T1000 (cell line): ENCODE measurements at regions not wholly inside any gene's neighbourhood (a gene's known extent, or its start where the extent isn't known, plus 50 kb on each side); places are given as distances from the start of the nearest gene placed in this dataset.
"Not testable (repeated sequence)": the region's sequence is repeated elsewhere in the genome, so short reads cannot be mapped to it uniquely, and the experiment has no call there.

ENCODE experiments used
- DNase-seq: peaks from one replicate; lab custom pipeline; 2025; ENCODE audit warnings: mixed read lengths; lab: John Stamatoyannopoulos, UW

DNA sequence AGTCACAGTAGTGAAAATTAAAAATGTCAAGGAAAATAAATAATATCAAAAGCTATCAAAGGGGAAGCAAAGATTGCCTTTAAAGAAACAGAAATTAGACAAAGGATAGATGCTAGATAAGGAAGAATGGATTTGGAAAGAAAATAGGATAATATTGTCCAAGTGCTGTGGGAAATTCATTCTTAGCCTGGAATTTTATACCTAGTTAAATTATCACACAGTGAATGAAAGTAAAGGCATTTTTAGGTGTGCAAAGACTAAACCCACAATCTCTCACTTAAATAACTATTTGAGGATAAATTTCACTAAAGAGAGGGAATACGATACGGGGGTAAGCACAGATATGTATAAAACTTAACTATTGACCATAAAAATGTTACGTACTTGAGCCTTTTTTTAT lies 511.1 kb downstream of the TMEM135 start:
- DNase-seq: no peak

DNA sequence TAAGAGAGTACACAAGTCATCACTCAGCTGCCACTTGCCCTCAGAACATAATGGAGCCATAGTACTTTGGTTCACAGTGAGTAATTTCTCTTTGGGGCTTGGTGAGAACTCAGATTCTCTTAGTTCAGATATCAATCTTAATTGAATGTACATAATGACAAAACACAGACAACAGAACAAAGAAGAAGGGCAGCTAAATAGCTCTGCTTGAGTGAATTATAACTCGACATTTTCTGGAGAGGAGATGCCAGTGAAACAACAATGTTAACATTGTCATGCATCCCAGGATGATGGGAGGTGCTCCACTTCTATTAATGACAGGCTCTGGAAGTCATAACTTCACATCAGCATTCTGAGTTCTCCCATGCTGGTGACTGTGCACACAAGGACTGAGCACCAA lies 508.1 kb downstream of the TMEM135 start:
- DNase-seq: no peak

DNA sequence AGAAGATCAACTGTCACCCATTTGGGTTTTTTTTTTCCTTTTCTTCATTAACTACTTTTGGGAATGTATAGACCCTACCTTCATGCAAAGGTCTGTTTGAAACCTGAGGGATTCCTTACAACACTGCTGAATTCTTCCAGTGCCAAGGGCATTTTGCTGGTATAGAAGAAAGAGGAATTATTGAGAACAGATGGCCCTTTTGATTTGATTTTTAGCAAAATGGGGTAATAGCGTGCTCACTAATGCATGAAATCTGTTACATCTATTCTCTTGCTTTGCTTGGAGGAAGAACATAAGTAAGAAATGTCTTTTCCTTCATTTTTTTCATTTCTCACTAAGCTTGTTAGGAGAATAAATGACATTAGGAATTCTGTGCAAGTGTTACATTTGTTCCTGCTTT lies 501.9 kb downstream of the TMEM135 start:
- no peak for DNase-seq

DNA sequence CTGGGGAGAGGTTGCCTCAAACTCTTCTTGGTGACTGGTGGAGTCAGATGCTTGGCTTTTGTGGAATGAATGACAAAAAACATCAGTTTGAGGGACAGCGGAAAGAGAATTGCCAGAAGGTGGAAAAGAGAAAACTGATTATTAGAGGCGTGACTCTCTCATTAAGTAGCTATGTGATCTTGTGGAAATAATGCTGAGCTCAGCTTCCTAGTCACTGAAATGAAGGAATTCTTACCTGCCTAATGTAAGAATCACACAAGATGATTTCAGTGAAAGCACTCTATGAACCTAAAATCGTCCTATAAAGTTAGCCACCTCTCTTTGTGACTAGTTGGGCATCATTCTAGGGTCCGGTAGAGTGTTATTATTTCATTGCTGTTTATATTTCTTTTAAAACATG lies 498.8 kb downstream of the TMEM135 start:
- no peak for DNase-seq

DNA sequence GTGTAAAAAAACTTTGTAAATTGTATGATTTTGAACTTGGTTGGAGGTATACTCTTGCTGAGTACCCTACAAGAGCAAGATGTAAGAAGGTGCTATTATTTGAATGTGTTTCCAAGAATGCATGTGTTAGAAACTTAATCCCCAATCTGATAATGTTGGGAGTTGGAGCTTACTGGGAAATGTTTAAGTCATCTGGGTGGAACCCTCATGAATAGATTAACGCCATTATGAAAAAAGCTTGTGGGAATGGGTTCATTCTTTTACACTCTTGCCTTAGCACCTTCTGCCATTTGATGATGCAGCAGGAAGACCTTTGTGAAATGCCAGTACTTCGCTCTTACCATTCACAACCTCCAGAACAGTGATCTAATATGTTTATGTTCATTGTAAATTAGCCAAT lies 498.3 kb downstream of the TMEM135 start:
- DNase-seq: no peak

DNA sequence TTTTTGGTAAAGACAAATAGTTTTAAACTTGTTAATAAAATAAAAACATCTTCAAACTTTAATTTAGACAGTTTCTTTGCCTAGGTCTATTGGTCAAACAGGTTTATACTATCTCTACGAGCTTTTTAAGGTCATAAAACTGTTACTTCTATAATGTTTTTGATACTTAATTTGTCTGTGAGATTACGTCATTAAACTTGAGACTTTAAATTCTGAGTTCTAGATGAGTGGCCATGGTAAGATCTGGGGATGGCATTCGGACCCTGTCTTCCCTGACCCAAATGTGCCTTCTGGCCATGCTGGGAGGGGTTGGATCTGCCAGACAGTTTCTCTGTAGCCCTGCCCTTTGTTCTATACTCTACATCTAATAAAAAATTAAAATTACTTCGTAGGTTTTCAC lies 497.8 kb downstream of the TMEM135 start:
- DNase-seq: no peak

DNA sequence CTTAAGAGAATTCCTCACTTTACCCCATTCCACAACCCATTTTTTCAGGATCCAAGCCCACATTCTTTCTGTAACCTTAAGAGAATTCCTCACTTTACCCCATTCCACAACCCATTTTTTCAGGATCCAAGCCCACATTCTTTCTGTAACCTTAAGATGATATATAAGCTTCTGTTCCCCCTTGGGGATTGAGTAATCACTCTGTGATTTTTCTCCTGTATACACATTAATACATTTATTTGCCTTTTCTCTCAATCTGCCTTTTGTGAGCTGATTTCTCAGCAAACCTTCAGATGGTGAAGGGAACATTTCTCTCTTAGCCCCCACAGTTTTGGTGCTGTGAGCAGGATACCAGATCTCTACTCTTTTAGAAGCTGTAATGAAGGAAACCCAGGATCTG lies 494.1 kb downstream of the TMEM135 start:
- not testable (repeated sequence) for DNase-seq

DNA sequence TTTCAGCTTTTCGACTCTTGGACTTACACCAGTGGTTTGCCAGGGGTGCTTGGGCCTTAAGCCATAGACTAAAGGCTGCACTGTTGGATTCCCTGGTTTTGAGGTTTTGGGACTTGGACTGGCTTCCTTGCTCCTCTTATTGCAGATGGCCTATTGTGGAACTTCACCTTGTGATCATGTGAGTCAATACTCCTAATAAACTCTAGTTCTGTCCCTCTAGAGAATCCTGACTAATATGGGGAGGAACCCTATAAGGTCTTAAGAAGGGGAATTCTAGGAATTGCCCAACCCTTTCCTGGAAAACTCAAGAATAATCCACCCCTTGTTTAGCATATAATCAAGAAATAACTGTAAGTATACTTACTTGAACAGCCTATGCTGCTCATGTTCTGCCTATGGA lies 491.8 kb downstream of the TMEM135 start:
- no peak for DNase-seq

DNA sequence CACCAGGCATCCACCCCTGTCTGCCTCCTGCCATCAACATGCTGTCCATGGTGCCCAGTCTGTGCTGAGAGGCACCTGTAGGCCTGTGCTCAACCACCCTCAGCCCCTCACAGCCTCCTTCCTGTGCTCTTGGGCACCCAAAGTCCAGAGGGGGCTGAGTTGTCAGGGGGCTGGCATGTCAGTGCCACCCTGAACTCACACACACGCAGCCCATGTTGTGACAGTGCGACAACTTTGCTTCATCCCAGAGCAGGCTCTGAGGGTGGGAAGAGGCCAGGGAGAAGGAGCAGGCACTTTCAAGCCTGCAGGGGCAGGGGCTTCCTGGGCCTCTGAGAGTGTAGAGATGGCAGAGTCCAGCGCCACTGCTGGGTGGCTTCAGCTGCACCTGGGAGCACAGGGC lies 491.0 kb downstream of the TMEM135 start:
- DNase-seq: no peak

DNA sequence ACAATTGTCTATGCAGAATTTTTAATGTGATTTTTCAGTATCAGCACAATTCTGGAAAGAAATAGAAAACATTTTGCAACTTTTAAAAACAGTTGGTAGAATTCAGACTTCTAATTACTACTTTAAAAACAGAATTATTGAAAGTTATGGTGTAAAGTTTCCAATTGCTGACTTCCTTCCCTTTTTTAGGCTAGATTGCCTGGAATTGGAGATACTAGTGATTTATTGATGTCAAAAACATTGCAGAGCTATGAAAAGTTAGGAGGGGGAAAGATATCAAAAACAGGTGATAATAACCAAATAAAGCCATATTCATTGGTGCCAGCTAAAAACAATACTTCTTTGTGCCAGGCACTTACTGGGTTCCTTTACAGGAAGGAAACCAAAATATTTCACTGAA lies 485.5 kb downstream of the TMEM135 start:
- DNase-seq: no peak

DNA sequence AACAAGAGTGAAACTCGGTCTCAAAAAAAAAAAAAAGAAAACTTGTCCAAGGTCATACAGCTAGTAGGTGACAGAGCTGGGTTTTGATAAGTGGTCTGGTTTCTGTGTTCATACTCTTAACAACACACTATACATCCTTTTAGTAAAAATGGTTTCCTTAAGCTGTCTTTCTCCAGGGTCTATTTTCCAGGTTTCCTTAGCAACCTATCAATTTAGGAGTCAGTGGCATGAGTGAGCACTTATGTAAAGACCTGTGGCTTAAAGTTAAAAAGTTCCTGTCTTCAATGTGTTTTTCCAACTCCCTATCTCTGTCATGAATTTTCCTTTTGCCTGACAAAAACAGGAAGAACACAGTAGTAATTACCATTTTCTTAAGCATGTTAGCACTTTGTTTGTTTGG lies 480.5 kb downstream of the TMEM135 start:
- no peak for DNase-seq

DNA sequence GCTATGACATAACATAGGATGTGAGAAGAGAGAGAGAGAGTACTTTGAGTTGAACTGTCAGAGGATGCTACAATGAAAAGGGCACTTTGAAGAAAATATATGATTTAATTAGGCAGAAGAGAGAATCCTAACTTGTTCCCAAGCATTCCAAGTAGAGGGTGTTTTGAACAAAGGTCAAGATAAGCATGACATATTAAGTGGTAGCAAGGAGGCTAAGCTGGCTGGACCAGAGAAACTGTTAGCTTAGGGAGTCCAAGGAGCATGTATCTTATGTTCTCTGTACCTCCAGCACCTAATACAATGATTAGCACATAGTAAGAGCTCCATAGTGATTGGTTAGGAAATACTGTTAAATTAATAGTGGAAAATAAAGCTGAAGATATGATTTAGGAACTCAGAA lies 479.6 kb downstream of the TMEM135 start:
- DNase-seq: no peak

DNA sequence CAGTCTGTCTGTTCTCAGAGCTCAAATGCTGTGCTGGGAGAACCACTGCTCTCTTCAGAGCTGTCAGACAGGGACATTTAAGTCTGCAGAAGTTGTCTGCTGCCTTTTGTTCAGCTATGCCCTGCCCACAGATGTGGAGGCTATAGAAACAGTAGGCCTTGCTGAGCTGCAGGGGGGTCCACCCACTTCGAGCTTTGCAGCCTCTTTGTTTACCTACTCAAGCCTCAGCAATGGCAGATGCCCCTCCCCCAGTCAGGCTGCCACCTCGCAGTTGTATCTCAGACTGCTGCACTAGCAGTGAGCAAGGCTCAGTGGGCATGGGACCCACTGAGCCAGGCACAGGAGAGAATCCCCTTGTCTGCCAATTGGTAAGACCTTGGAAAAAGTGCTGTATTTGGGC lies 470.0 kb downstream of the TMEM135 start:
- DNase-seq: not testable (repeated sequence)

DNA sequence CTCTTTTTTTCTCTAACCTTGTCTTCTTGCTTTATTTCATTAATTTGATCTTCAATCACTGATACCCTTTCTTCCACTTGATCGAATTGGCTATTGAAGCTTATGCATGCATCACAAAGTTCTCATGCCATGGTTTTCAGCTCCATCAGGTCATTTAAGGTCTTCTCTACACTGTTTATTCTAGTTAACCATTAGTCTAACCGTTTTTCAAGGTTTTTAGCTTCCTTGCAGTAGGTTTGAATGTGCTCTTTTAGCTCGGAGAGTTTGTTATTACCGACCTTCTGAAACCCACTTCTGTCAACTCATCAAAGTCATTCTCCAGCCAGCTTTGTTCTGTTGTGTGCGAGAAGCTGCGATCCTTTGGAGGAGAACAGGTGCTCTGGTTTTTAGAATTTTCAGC lies 469.2 kb downstream of the TMEM135 start:
- DNase-seq: not testable (repeated sequence)

DNA sequence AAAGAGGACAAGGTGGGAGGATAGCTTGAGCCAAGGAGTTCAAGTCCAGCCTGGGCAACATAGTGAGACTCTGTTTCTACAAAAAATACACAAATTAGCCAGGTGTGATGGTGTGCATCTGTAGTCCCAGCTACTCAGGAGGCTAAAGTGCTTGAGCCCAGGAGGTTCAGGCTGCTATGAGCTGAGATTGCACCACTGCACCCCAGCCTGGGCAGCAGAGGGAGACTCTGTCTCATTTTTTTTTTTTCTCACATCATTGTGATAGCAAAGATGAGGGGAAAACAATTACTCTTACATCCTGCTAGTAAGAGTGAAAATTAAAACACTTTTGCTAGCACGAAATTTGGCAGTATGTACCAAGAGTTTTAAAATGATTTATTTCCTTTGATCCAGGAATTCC lies 463.7 kb downstream of the TMEM135 start:
- no peak for DNase-seq

DNA sequence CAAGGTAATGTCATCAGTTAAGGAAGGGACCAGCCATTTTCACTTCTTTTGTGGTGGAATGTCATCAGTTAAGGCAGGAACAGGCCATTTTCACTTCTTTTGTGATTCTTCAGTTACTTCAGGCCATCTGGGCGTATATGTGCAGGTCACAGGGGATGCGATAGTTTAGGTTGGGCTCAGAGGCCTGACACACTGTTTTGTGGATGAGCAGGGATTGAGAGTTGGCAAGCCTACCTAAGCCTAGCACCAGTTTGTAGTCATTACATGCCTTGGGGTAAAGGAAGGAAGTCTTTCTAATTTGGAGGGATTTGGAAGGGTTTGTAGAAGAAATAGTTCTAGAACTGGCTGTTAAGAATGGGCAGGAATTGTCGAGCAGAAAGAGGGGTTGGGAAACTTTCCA lies 457.2 kb downstream of the TMEM135 start:
- DNase-seq: not testable (repeated sequence)

DNA sequence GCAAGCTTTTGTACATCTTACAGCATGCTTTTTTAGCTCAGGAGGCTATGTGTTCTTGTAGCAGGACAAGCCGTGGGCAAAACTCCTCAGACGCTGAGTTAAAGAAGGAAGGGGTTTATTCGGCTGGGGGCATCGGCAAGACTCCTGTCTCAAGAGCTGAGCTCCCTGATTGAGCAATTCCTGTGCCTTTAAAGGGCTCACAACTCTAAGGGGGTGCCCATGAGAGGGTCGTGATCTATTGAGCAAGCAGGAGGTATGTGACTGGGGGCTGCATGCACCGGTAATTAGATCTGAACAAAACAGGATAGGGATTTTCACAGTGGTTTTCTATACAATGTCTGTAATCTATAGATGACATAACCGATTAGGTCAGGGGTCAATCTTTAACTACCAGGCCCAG lies 456.3 kb downstream of the TMEM135 start:
- not testable (repeated sequence) for DNase-seq

DNA sequence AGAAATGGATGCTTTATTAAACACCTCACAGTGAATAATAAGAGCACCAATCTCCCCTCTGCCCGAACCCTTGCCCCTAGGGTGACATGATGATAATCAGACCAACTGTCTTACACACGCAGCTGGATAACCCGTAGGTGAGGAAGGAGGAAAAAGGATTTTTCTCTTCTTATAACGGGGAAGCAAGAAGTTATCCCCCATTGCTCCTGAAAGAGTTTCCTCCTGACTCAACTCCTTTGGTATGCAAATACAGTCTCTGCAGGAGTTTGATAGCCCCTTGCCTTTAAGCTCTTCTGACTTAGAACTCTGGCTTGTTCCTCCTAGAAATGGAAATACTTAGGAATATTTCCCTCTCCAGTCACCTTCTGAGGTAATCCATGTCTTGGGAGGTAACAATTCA lies 455.8 kb downstream of the TMEM135 start:
- DNase-seq: no peak

DNA sequence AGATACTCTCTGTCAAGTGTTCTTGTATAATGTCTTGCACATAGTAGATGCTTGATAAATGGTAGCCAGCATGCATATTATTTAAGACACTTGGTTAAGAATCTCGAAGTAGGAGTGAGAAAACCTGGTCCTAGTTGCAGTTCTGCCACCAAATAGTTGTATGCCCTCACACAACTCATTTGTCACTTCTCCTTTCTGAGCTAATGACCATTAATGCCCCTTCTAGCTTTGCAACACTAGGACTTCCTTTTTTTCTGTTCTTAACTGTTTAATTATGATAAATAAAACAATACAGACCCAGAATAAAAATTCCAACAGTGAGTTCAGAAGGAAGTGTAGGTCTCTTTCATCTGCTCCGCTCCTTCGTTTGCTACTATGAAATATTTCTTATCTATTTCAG lies 453.6 kb downstream of the TMEM135 start:
- DNase-seq: no peak

DNA sequence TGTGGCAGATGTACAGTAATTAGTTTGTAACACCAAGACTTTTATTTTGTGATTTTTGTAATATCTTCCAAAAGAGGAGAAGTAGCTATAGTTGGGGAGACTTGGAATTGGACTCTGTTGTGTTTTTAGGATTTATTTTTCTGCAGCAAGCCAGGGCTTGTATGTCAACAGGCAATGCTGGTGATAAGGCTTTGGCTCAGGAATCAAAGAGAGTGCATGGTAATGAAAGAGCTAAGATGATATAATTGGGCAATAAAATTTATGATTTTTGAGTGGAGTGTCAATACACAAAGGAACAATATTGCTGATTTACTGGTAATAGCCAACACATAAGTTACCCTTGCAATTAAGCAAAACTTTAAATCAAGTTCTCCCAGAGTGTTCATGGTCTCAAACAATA lies 452.9 kb downstream of the TMEM135 start:
- no peak for DNase-seq

DNA sequence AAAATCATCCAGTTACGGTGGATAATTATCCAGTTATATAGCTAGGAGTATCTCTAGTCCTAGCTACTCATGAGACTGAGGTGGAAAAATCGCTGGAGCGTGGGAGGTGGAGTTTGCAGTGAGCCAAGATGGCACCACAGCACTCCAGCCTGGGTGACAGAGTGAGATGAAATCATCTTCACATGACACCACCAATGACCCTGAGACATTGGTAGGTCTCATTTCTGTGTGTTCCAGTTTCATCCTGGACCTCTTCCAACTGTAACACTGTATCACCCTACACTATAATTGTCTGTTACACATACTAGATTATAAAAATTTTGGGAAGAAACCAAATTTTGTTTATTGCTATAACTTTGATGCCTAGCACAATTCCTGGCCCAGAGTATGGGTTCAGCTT lies 446.8 kb downstream of the TMEM135 start:
- no peak for DNase-seq

DNA sequence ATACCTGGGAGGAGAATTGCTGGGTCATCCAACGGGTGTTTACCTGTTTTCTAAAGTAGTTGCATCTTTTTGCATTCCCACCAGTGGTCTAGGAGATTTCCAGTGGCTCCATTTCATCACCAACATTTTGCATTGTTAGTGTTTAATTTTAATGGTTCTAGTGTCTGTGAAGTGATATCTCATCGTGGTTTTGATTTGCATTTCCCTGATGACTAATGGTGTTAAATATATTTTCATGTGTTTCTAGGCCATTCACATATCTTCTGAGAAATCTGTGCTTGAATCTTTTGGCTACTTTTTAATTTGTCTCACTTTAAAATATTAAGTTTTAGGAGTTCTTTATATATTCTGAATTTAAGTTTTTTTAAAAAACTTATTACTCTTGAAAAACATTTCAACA lies 439.6 kb downstream of the TMEM135 start:
- no peak for DNase-seq

DNA sequence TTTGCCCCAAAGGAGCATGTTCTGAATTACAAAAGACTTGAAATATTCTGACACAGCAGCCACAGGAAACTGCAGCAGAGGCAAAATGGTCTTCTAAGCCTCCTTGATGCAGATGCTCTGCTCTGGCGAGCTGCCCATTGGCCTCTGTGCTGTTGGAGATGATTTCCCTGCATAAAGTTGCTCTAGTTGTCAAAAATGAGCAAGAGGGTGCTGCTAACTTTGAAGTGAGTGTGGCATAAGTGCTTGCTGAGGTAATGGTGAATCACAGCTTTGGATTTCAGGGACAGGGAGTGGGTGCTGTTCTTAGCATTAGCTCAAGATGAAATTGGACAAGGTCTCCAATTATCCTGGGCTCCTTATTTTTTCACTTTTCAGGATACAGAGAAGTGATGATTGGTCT lies 435.4 kb downstream of the TMEM135 start:
- peak; percentile 1 for DNase-seq

DNA sequence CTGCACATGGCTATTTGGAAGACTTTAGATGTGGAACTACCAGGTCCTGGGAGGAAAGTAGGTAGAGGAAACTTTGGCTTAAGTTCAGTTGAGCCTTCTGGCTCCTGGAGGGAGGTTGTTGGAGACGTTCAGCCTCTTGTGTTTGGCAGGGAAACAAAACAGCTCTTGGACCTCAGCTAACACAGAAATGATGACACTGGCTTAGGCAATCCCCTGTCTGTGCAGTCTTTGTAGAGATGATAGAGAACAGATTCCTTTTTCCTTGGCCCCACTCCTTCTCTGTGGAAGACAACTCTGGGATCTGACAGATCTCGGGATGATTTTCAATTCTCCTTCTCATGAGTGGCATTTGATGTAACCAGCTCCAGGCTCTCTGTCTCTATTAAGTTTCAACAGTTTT lies 428.5 kb downstream of the TMEM135 start:
- no peak for DNase-seq

DNA sequence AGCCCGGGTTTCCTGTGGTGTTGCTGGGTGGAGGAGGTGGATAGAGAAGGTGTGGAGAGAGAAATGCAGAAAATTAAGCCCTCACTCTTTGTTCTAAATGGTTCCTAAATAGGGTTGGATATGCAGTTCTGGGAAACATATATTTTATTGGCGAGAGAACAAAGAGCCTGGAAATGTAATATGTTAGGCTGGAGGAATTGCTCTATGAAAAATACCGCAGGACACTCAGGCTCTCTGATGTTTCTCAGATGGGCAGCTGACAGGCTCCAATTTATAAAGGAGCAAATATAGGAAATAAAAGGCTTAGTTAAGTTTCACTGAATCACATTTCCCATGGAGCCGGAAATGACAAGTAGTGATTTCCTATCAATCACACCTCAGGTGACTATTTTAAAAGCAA lies 428.0 kb downstream of the TMEM135 start:
- DNase-seq: no peak
